ENCODE measurements at regions not wholly inside any gene's neighbourhood (a gene's known extent, or its start where the extent isn't known, plus 50 kb on each side); places are given as distances from the start of the nearest gene placed in this dataset.

GRCh38 chr7:115822801-115823200 lies 207.8 kb downstream of the TFEC start:
- no peak overlapping the region for H3K27ac ChIP-seq (ENCODE audit: extremely low read depth, low read depth, low read length)
- no peaks in the 10 kb centered on the region for H3K79me2 ChIP-seq (ENCODE audit: control insufficient read depth, insufficient read depth, low read length)
- 0% methylated on average over 2 of the region's 2 CpGs for WGBS (ENCODE audit: insufficient coverage, low coverage, missing lambda C conversion rate)
- no peaks in the 10 kb centered on the region for H3K4me1 ChIP-seq (replicated peaks in 1 of 2; ENCODE audit: control insufficient read depth in 2 of 2, insufficient read depth in 2 of 2, low read length in 2 of 2)
- FAIRE-seq (no peak), ATAC-seq (no peak), DNase-seq (ENCODE audit: extremely low read depth in 1 of 4, low spot score in 3 of 4) (no peak)
- POLR2A ChIA-PET = no interaction called here
- H3K9me1 ChIP-seq (ENCODE audit: control insufficient read depth, insufficient read depth, low read length) = no peaks in the 10 kb centered on the region
- BruUV-seq (replicated peaks) = no TSS peak
- CTCF ChIA-PET (ENCODE audit: low intra/inter-chr PET ratio) = no interaction called here
- no peak overlapping the region for H3K9ac ChIP-seq (ENCODE audit: insufficient read depth in 1 of 2, low read depth in 2 of 2, low read length in 2 of 2)
- H2AFZ ChIP-seq (ENCODE audit: low read depth, low read length) = no peak overlapping the region
- H3K27me3 ChIP-seq (ENCODE audit: control insufficient read depth in 2 of 2, insufficient read depth in 2 of 2, low read length in 2 of 2) = no peaks in the 10 kb centered on the region
- no peaks in the 10 kb centered on the region for H4K20me1 ChIP-seq (replicated peaks; ENCODE audit: control insufficient read depth, insufficient read depth, low read length)
- no peaks in the 10 kb centered on the region for H3K9me3 ChIP-seq (replicated peaks; ENCODE audit: control insufficient read depth, insufficient read depth, low read depth, low read length)
- no peak overlapping the region for H3K4me3 ChIP-seq
- no peak overlapping the region for H3K4me2 ChIP-seq (ENCODE audit: insufficient read depth, low read length)
- H3K36me3 ChIP-seq (ENCODE audit: control insufficient read depth, insufficient read depth, low read length) = no peaks in the 10 kb centered on the region
- in situ Hi-C loops (cut with MboI) = no loop called here
- intact Hi-C loops (cut with micrococcal nuclease) = no loop called here
- TF ChIP-seq, protein P1, sequence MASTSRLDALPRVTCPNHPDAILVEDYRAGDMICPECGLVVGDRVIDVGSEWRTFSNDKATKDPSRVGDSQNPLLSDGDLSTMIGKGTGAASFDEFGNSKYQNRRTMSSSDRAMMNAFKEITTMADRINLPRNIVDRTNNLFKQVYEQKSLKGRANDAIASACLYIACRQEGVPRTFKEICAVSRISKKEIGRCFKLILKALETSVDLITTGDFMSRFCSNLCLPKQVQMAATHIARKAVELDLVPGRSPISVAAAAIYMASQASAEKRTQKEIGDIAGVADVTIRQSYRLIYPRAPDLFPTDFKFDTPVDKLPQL (IDR thresholded peaks at IDR 0.05; ENCODE audit: extremely low read depth, insufficient read length) = no peak
- TF ChIP-seq ZNF589 (CRISPR knock-in tag; IDR thresholded peaks at IDR 0.05; ENCODE audit: low read depth) (no peak), CBFB (CRISPR knock-in tag; IDR thresholded peaks at IDR 0.05) (no peak), NR4A1 (CRISPR knock-in tag; IDR thresholded peaks at IDR 0.05) (no peak), NR4A1 (tag; IDR thresholded peaks at IDR 0.05) (no peak), SAFB (IDR thresholded peaks at IDR 0.05; ENCODE audit: borderline replicate concordance, low read depth, low read length) (no peak), MYBL2 (IDR thresholded peaks at IDR 0.05; ENCODE audit: low read depth) (no peak), MYBL2 (CRISPR knock-in tag; IDR thresholded peaks at IDR 0.05; ENCODE audit: borderline replicate concordance) (no peak)
- TF ChIP-seq, protein P2, sequence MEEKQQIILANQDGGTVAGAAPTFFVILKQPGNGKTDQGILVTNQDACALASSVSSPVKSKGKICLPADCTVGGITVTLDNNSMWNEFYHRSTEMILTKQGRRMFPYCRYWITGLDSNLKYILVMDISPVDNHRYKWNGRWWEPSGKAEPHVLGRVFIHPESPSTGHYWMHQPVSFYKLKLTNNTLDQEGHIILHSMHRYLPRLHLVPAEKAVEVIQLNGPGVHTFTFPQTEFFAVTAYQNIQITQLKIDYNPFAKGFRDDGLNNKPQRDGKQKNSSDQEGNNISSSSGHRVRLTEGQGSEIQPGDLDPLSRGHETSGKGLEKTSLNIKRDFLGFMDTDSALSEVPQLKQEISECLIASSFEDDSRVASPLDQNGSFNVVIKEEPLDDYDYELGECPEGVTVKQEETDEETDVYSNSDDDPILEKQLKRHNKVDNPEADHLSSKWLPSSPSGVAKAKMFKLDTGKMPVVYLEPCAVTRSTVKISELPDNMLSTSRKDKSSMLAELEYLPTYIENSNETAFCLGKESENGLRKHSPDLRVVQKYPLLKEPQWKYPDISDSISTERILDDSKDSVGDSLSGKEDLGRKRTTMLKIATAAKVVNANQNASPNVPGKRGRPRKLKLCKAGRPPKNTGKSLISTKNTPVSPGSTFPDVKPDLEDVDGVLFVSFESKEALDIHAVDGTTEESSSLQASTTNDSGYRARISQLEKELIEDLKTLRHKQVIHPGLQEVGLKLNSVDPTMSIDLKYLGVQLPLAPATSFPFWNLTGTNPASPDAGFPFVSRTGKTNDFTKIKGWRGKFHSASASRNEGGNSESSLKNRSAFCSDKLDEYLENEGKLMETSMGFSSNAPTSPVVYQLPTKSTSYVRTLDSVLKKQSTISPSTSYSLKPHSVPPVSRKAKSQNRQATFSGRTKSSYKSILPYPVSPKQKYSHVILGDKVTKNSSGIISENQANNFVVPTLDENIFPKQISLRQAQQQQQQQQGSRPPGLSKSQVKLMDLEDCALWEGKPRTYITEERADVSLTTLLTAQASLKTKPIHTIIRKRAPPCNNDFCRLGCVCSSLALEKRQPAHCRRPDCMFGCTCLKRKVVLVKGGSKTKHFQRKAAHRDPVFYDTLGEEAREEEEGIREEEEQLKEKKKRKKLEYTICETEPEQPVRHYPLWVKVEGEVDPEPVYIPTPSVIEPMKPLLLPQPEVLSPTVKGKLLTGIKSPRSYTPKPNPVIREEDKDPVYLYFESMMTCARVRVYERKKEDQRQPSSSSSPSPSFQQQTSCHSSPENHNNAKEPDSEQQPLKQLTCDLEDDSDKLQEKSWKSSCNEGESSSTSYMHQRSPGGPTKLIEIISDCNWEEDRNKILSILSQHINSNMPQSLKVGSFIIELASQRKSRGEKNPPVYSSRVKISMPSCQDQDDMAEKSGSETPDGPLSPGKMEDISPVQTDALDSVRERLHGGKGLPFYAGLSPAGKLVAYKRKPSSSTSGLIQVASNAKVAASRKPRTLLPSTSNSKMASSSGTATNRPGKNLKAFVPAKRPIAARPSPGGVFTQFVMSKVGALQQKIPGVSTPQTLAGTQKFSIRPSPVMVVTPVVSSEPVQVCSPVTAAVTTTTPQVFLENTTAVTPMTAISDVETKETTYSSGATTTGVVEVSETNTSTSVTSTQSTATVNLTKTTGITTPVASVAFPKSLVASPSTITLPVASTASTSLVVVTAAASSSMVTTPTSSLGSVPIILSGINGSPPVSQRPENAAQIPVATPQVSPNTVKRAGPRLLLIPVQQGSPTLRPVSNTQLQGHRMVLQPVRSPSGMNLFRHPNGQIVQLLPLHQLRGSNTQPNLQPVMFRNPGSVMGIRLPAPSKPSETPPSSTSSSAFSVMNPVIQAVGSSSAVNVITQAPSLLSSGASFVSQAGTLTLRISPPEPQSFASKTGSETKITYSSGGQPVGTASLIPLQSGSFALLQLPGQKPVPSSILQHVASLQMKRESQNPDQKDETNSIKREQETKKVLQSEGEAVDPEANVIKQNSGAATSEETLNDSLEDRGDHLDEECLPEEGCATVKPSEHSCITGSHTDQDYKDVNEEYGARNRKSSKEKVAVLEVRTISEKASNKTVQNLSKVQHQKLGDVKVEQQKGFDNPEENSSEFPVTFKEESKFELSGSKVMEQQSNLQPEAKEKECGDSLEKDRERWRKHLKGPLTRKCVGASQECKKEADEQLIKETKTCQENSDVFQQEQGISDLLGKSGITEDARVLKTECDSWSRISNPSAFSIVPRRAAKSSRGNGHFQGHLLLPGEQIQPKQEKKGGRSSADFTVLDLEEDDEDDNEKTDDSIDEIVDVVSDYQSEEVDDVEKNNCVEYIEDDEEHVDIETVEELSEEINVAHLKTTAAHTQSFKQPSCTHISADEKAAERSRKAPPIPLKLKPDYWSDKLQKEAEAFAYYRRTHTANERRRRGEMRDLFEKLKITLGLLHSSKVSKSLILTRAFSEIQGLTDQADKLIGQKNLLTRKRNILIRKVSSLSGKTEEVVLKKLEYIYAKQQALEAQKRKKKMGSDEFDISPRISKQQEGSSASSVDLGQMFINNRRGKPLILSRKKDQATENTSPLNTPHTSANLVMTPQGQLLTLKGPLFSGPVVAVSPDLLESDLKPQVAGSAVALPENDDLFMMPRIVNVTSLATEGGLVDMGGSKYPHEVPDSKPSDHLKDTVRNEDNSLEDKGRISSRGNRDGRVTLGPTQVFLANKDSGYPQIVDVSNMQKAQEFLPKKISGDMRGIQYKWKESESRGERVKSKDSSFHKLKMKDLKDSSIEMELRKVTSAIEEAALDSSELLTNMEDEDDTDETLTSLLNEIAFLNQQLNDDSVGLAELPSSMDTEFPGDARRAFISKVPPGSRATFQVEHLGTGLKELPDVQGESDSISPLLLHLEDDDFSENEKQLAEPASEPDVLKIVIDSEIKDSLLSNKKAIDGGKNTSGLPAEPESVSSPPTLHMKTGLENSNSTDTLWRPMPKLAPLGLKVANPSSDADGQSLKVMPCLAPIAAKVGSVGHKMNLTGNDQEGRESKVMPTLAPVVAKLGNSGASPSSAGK (IDR thresholded peaks at IDR 0.05) = no peak
